OCI-LY7 (cell line): ENCODE measurements at regions not wholly inside any gene's neighbourhood (a gene's known extent, or its start where the extent isn't known, plus 50 kb on each side); places are given as distances from the start of the nearest gene placed in this dataset.
"Not testable (repeated sequence)": the region's sequence is repeated elsewhere in the genome, so short reads cannot be mapped to it uniquely, and the experiment has no call there.

Experiments
- CTCF ChIP-seq: fragments of 200-600 bp; sonication (generic); conservative IDR thresholded peaks from 2 replicates; pipeline ENCODE4 v1.5.1; 2014; ENCODE audit warnings: mild to moderate bottlenecking, antibody characterized with exemption, low read length, moderate library complexity, mixed read lengths
- EZH2phosphoT487 ChIP-seq: fragments of 200-600 bp; sonication (generic); IDR thresholded peaks from 2 replicates; pipeline ENCODE4 v1.6.1; 2018; ENCODE audit warnings: low read depth, borderline replicate concordance, mild to moderate bottlenecking, mixed run types, antibody characterized with exemption, low read length, moderate library complexity, mixed read lengths

- TF ChIP-seq CTCF, EZH2phosphoT487: not testable (repeated sequence)
These were observed 121.8 kb upstream of the SHOX start for GRCh38 chrX:508821-509220.
